Fibroblast of lung (primary cell): ENCODE measurements at regions not wholly inside any gene's neighbourhood (a gene's known extent, or its start where the extent isn't known, plus 50 kb on each side); places are given as distances from the start of the nearest gene placed in this dataset.

Experiments
- DNase-seq, 2 donors: peaks; one replicate each; pipeline versions ENCODE4 v3.0.0 to v3.0.0-alpha.2; 2010; ENCODE audit warnings: low read depth in 2 of 2
- H2AFZ ChIP-seq: 2 replicates; pipeline ENCODE4 v1.5.1; 2012; ENCODE audit warnings: low read length, control low read depth, inconsistent platforms
- H3K27ac ChIP-seq: 2 replicates; pipeline ENCODE4 v1.5.1; 2011; ENCODE audit warnings: low read length, control low read depth; ENCODE audit not compliant: insufficient read depth
- H3K27me3 ChIP-seq: 2 replicates; pipeline ENCODE4 v1.5.1; 2011; ENCODE audit warnings: mild to moderate bottlenecking, low read length; ENCODE audit not compliant: control insufficient read depth, insufficient read depth
- H3K36me3 ChIP-seq: 2 replicates; pipeline ENCODE4 v1.5.1; 2011; ENCODE audit warnings: low read length; ENCODE audit not compliant: control insufficient read depth, insufficient read depth
- H3K4me1 ChIP-seq: 2 replicates; pipeline ENCODE4 v1.5.1; 2011; ENCODE audit warnings: low read length; ENCODE audit not compliant: control insufficient read depth, insufficient read depth; ENCODE audit errors: extremely low read depth
- H3K4me2 ChIP-seq: 2 replicates; pipeline ENCODE4 v1.5.1; 2011; ENCODE audit warnings: low read length, control low read depth; ENCODE audit not compliant: insufficient read depth; ENCODE audit errors: extremely low read depth
- H3K4me3 ChIP-seq, 4 experiments: fragments of 200-600 bp in 1 of 4; sonication (generic) in 1 of 4; replicated peaks in 1 of 4; 2 replicates each; pipeline ENCODE4 v1.5.1; 2011 to 2016; ENCODE audit warnings: low read length in 4 of 4, low read depth in 3 of 4, mild to moderate bottlenecking in 3 of 4, control low read depth in 2 of 4, inconsistent platforms in 1 of 4, mixed read lengths in 1 of 4; ENCODE audit not compliant: insufficient read depth in 1 of 4; ENCODE audit errors: control extremely low read depth in 1 of 4
- H3K79me2 ChIP-seq: 2 replicates; pipeline ENCODE4 v1.5.1; 2012; ENCODE audit warnings: mild to moderate bottlenecking, low read length, inconsistent platforms; ENCODE audit not compliant: control insufficient read depth, insufficient read depth
- H3K9ac ChIP-seq: 2 replicates; pipeline ENCODE4 v1.5.1; 2011; ENCODE audit warnings: mild to moderate bottlenecking, low read length, control low read depth; ENCODE audit not compliant: insufficient read depth
- H3K9me3 ChIP-seq: 2 replicates; pipeline ENCODE4 v1.5.1; 2012; ENCODE audit warnings: low read depth, low read length; ENCODE audit not compliant: control insufficient read depth, insufficient read depth
- H4K20me1 ChIP-seq: 2 replicates; pipeline ENCODE4 v1.5.1; 2011; ENCODE audit warnings: low read length; ENCODE audit not compliant: control insufficient read depth, insufficient read depth; ENCODE audit errors: extremely low read depth
- CTCF ChIP-seq, 2 donors: IDR thresholded peaks in 1 of 2; conservative IDR thresholded peaks in 1 of 2; 1 replicate in 1 of 2; 2 replicates in 1 of 2; pipeline ENCODE4 v1.5.1; 2011 to 2012; ENCODE audit warnings: low read length in 2 of 2, control low read depth in 1 of 2, inconsistent platforms in 1 of 2, low read depth in 1 of 2, mild to moderate bottlenecking in 1 of 2
- EZH2 ChIP-seq: IDR thresholded peaks from 2 replicates; pipeline ENCODE4 v1.5.1; 2012; ENCODE audit warnings: low read length, control low read depth, mild to moderate bottlenecking; ENCODE audit errors: missing control alignments

GRCh38 chr10:120180160-120180559 lies 276.9 kb upstream of the PLPP4 start:
- H3K9me3 ChIP-seq = no peaks in the 10 kb centered on the region
- no peaks in the 10 kb centered on the region for H4K20me1 ChIP-seq
- no peaks in the 10 kb centered on the region for H3K4me1 ChIP-seq
- no peaks in the 10 kb centered on the region for H3K36me3 ChIP-seq
- no peak overlapping the region for H2AFZ ChIP-seq
- no peak for TF ChIP-seq EZH2
- no peak for TF ChIP-seq CTCF (conservative IDR thresholded peaks at IDR 0.05 in 1 of 2, IDR thresholded peaks at IDR 0.05 in 1 of 2; ENCODE audit: low read depth in 1 of 2, low read length in 2 of 2)
- no peaks in the 10 kb centered on the region for H3K79me2 ChIP-seq
- no peak overlapping the region for H3K9ac ChIP-seq
- H3K27ac ChIP-seq = no peak overlapping the region
- H3K4me3 ChIP-seq = no peak overlapping the region
- no peaks in the 10 kb centered on the region for H3K27me3 ChIP-seq
- no peak overlapping the region for H3K4me2 ChIP-seq
- DNase-seq = no peak

DNA sequence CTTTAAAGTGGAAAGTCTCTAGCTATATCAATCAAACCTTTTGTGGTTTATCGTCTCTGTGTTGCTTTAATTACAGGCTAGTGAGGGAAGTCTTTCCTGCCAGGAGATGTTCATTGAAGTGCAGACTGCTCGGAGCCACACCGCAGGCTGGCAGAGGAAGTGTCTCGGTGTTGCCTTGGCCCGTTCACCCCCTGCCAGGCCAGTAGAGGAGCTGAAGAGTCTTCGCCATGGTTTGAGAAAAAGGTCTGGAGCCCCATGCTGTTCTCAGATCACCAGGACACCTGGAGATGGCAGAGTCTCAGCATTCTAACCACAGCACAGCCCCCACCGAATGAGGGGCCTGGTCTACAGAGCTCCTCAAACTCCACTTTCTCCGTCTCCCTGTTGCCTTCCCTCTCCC lies 275.9 kb upstream of the PLPP4 start:
- Histone ChIP-seq H3K27me3 (no peaks in the 10 kb centered on the region), H3K36me3 (no peaks in the 10 kb centered on the region), H3K9ac (no peak overlapping the region), H3K27ac (no peak overlapping the region), H3K4me1 (no peaks in the 10 kb centered on the region), H3K4me2 (no peak overlapping the region), H2AFZ (no peak overlapping the region), H3K9me3 (no peaks in the 10 kb centered on the region), H3K4me3 (no peak overlapping the region), H4K20me1 (no peaks in the 10 kb centered on the region), H3K79me2 (no peaks in the 10 kb centered on the region)
- TF ChIP-seq EZH2 (no peak), CTCF (conservative IDR thresholded peaks at IDR 0.05 in 1 of 2, IDR thresholded peaks at IDR 0.05 in 1 of 2; ENCODE audit: low read depth in 1 of 2, low read length in 2 of 2) (no peak)
- no peak for DNase-seq

GRCh38 chr10:120182431-120182830 lies 274.6 kb upstream of the PLPP4 start:
- Histone ChIP-seq H4K20me1 (no peaks in the 10 kb centered on the region), H3K9ac (no peak overlapping the region), H3K4me2 (no peak overlapping the region), H3K9me3 (no peaks in the 10 kb centered on the region), H2AFZ (no peak overlapping the region), H3K27me3 (no peaks in the 10 kb centered on the region), H3K4me3 (no peak overlapping the region), H3K27ac (no peak overlapping the region), H3K79me2 (no peaks in the 10 kb centered on the region), H3K36me3 (no peaks in the 10 kb centered on the region), H3K4me1 (no peaks in the 10 kb centered on the region)
- DNase-seq = no peak
- TF ChIP-seq CTCF (conservative IDR thresholded peaks at IDR 0.05 in 1 of 2, IDR thresholded peaks at IDR 0.05 in 1 of 2; ENCODE audit: low read depth in 1 of 2, low read length in 2 of 2) (no peak), EZH2 (no peak)
